SK-N-SH (cell line): ENCODE measurements at regions not wholly inside any gene's neighbourhood (a gene's known extent, or its start where the extent isn't known, plus 50 kb on each side); places are given as distances from the start of the nearest gene placed in this dataset.

Experiments
- CTCF ChIA-PET: fragments of 300-600, 350-600 bp; formaldehyde crosslinking; extraction: SDS; loops from one replicate; lab custom pipeline; 2021; lab: Yijun Ruan, JAX
- POLR2A ChIA-PET: fragments of 350-600 bp; sonication (Branson Sonifier 250); formaldehyde crosslinking; extraction: SDS; loops from one replicate; lab custom pipeline; 2020; ENCODE audit warnings: antibody characterized with exemption, inconsistent platforms; lab: Yijun Ruan, JAX
- DNase-seq: peaks from one replicate; pipeline ENCODE4 v3.0.0; 2012
- H2AFZ ChIP-seq: fragments of 200-600 bp; sonication (generic); 2 replicates; pipeline ENCODE4 v1.8.1; 2016; ENCODE audit warnings: antibody characterized with exemption, mild to moderate bottlenecking, low read depth
- H3F3A ChIP-seq: fragments of 200-600 bp; sonication (generic); replicated peaks from 2 replicates; pipeline ENCODE3; 2016; ENCODE audit warnings: antibody characterized with exemption, mild to moderate bottlenecking; ENCODE audit not compliant: insufficient read depth
- H3K27ac ChIP-seq, 2 experiments: fragments of 200-500 bp in 1 of 2; fragments of 200-600 bp in 1 of 2; sonication (Bioruptor generic) in 1 of 2; sonication (generic), shearing (Covaris generic) in 1 of 2; 2 replicates each; pipeline versions ENCODE4 v1.5.1 to v1.6.1; 2014 to 2016; ENCODE audit warnings: low read depth in 2 of 2, inconsistent platforms in 1 of 2, low read length in 1 of 2, mild to moderate bottlenecking in 1 of 2, mixed read lengths in 1 of 2
- H3K27me3 ChIP-seq: fragments of 200-600 bp; sonication (generic), shearing (Covaris generic); 2 replicates; pipeline ENCODE4 v1.6.1; 2016; ENCODE audit warnings: mixed run types; ENCODE audit not compliant: insufficient read depth
- H3K36me3 ChIP-seq, 2 experiments: fragments of 200-500 bp in 1 of 2; fragments of 200-600 bp in 1 of 2; sonication (Bioruptor generic) in 1 of 2; sonication (generic) in 1 of 2; replicated peaks in 1 of 2; 2 replicates each; pipeline versions ENCODE3 to v1.5.1; 2014 to 2016; ENCODE audit warnings: low read length in 1 of 2, mild to moderate bottlenecking in 1 of 2; ENCODE audit not compliant: insufficient read depth in 2 of 2, control insufficient read depth in 1 of 2
- H3K4me1 ChIP-seq, 2 experiments: fragments of 200-500 bp in 1 of 2; fragments of 200-600 bp in 1 of 2; sonication (Bioruptor generic) in 1 of 2; sonication (generic), shearing (Covaris generic) in 1 of 2; 2 replicates each; pipeline versions ENCODE4 v1.5.1 to v1.6.1; 2014 to 2016; ENCODE audit warnings: low read depth in 1 of 2, low read length in 1 of 2, mixed run types in 1 of 2; ENCODE audit not compliant: insufficient read depth in 2 of 2, control insufficient read depth in 1 of 2
- H3K4me2 ChIP-seq: fragments of 200-600 bp; sonication (generic), shearing (Covaris generic); 2 replicates; pipeline ENCODE4 v1.6.1; 2017; ENCODE audit warnings: mixed run types
- H3K4me3 ChIP-seq, 2 experiments: fragments of 200-500 bp in 1 of 2; fragments of 200-600 bp in 1 of 2; sonication (Bioruptor generic) in 1 of 2; sonication (generic), shearing (Covaris generic) in 1 of 2; 2 replicates each; pipeline versions ENCODE4 v1.5.1 to v1.8.1; 2014 to 2016; ENCODE audit warnings: low read depth in 2 of 2, inconsistent platforms in 1 of 2, low read length in 1 of 2, mild to moderate bottlenecking in 1 of 2, mixed read lengths in 1 of 2, moderate library complexity in 1 of 2
- H3K79me2 ChIP-seq: fragments of 200-600 bp; sonication (generic); 2 replicates; pipeline ENCODE4 v1.8.1; 2017; ENCODE audit warnings: mild to moderate bottlenecking; ENCODE audit not compliant: insufficient read depth
- H3K9ac ChIP-seq: fragments of 200-600 bp; sonication (generic); 2 replicates; pipeline ENCODE4 v1.6.1; 2017; ENCODE audit warnings: mixed run types
- H3K9me2 ChIP-seq: fragments of 200-600 bp; sonication (generic); 2 replicates; pipeline ENCODE4 v1.6.1; 2017; ENCODE audit warnings: mixed run types
- H3K9me3 ChIP-seq: fragments of 200-600 bp; sonication (generic); 2 replicates; pipeline ENCODE4 v1.6.1; 2017; ENCODE audit warnings: mixed run types, mild to moderate bottlenecking, moderate library complexity
- H4K20me1 ChIP-seq: fragments of 200-600 bp; sonication (generic); 2 replicates; pipeline ENCODE4 v1.6.1; 2017; ENCODE audit warnings: mild to moderate bottlenecking, mixed run types; ENCODE audit not compliant: insufficient read depth
- CHD2 ChIP-seq: fragments of 150-350 bp; IDR thresholded peaks from 2 replicates; pipeline ENCODE4 v1.6.1; 2018; ENCODE audit warnings: low read length; ENCODE audit not compliant: partially characterized antibody
- ELF1 ChIP-seq: IDR thresholded peaks from 2 replicates; pipeline ENCODE4 v1.4.0; 2012
- EP300 ChIP-seq, 2 experiments: IDR thresholded peaks; 2 replicates each; pipeline versions ENCODE4 v1.4.0 to v1.6.1; 2012; ENCODE audit warnings: borderline replicate concordance in 1 of 2, low read depth in 1 of 2, low read length in 1 of 2
- FOSL2 ChIP-seq: IDR thresholded peaks from 2 replicates; pipeline ENCODE4 v1.4.0; 2012; ENCODE audit warnings: low read depth, mild to moderate bottlenecking, moderate library complexity, borderline replicate concordance
- FOXJ3 ChIP-seq: sonication (generic); formaldehyde crosslinking; IDR thresholded peaks from 2 replicates; pipeline ENCODE4 v1.5.1; 2020; ENCODE audit warnings: mild to moderate bottlenecking, missing genetic modification reagents
- FOXM1 ChIP-seq: IDR thresholded peaks from 2 replicates; pipeline ENCODE4 v1.4.0; 2012; ENCODE audit warnings: low read depth, mild to moderate bottlenecking
- GABPA ChIP-seq: IDR thresholded peaks from 2 replicates; pipeline ENCODE4 v1.4.0; 2012; ENCODE audit warnings: low read depth, mild to moderate bottlenecking
- GATA2 ChIP-seq: sonication (generic); formaldehyde crosslinking; IDR thresholded peaks from 2 replicates; pipeline ENCODE4 v1.5.0; 2020; ENCODE audit warnings: mild to moderate bottlenecking, missing genetic modification reagents
- MXI1 ChIP-seq: IDR thresholded peaks from 2 replicates; pipeline ENCODE4 v1.6.1; 2012; ENCODE audit warnings: mild to moderate bottlenecking, low read depth, low read length, improper control_type of control experiment
- NRF1 ChIP-seq: IDR thresholded peaks from 2 replicates; pipeline ENCODE4 v1.6.1; 2012; ENCODE audit warnings: low read depth, mild to moderate bottlenecking, low read length
- PBX3 ChIP-seq: IDR thresholded peaks from 2 replicates; pipeline ENCODE4; 2012
- RFX5 ChIP-seq: IDR thresholded peaks from 2 replicates; pipeline ENCODE4 v1.6.1; 2012; ENCODE audit warnings: mild to moderate bottlenecking, improper control_type of control experiment, low read length
- SMC3 ChIP-seq: IDR thresholded peaks from 2 replicates; pipeline ENCODE4 v1.6.1; 2012; ENCODE audit warnings: low read depth, low read length, improper control_type of control experiment
- TCF12 ChIP-seq: IDR thresholded peaks from 2 replicates; pipeline ENCODE4 v1.4.0; 2012
- TEAD4 ChIP-seq: IDR thresholded peaks from 2 replicates; pipeline ENCODE4 v1.4.0; 2012; ENCODE audit warnings: mild to moderate bottlenecking, borderline replicate concordance; ENCODE audit not compliant: insufficient read depth
- USF1 ChIP-seq: IDR thresholded peaks from 2 replicates; pipeline ENCODE4 v1.4.0; 2012; ENCODE audit warnings: low read depth, borderline replicate concordance
- USF2 ChIP-seq: fragments of 150-350 bp; IDR thresholded peaks from 2 replicates; pipeline ENCODE4 v1.6.1; 2017; ENCODE audit warnings: antibody characterized with exemption, low read length, low read depth, borderline replicate concordance
- YY1 ChIP-seq: IDR thresholded peaks from 2 replicates; pipeline ENCODE4 v1.4.0; 2012; ENCODE audit warnings: low read depth, mild to moderate bottlenecking
- WGBS: methylation state at CpG from one replicate; pipeline ENCODE4 v1.1.6; 2017; ENCODE audit warnings: low lambda C conversion rate; 5-methylcytosine and 5-hydroxymethylcytosine counted together
- TF ChIP-seq, protein P1 (sequence below): fragments of 150-350 bp; IDR thresholded peaks from 2 replicates; pipeline ENCODE4 v1.6.1; 2016; ENCODE audit warnings: mild to moderate bottlenecking, low read depth, low read length

GRCh38 chr9:107647611-107648010 lies 158.0 kb upstream of the KLF4 start:
- peaks cover 50% of the 10 kb centered on the region for H3K27me3 ChIP-seq
- WGBS: 17% methylated on average over 3 of the region's 5 CpGs
- no peaks in the 10 kb centered on the region for H3K36me3 ChIP-seq
- no peaks in the 10 kb centered on the region for H3K9me3 ChIP-seq
- H3K9ac ChIP-seq: no peak overlapping the region
- CTCF ChIA-PET: no interaction called here
- no peaks in the 10 kb centered on the region for H3F3A ChIP-seq
- H2AFZ ChIP-seq: no peak overlapping the region
- no peaks in the 10 kb centered on the region for H4K20me1 ChIP-seq
- no peak overlapping the region for H3K4me3 ChIP-seq
- H3K9me2 ChIP-seq: no peaks in the 10 kb centered on the region
- DNase-seq: no peak
- TF ChIP-seq RFX5: no peak
- no peak for TF ChIP-seq TCF12
- TF ChIP-seq FOXJ3 (CRISPR knock-in tag): no peak
- no peak for TF ChIP-seq ELF1
- TF ChIP-seq FOXM1: no peak
- TF ChIP-seq GABPA: no peak
- no peak for TF ChIP-seq CHD2
- TF ChIP-seq, protein P1, sequence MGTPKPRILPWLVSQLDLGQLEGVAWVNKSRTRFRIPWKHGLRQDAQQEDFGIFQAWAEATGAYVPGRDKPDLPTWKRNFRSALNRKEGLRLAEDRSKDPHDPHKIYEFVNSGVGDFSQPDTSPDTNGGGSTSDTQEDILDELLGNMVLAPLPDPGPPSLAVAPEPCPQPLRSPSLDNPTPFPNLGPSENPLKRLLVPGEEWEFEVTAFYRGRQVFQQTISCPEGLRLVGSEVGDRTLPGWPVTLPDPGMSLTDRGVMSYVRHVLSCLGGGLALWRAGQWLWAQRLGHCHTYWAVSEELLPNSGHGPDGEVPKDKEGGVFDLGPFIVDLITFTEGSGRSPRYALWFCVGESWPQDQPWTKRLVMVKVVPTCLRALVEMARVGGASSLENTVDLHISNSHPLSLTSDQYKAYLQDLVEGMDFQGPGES: no peak
- TF ChIP-seq USF2: no peak
- no peak for TF ChIP-seq USF1
- TF ChIP-seq SMC3: no peak
- no peak for TF ChIP-seq NRF1
- TF ChIP-seq PBX3: no peak
- no peak for TF ChIP-seq EP300 (IDR thresholded peaks at IDR 0.05; ENCODE audit: borderline replicate concordance in 1 of 2, low read depth in 1 of 2, low read length in 1 of 2)
- no peak for TF ChIP-seq FOSL2
- TF ChIP-seq YY1: no peak
- no peak for TF ChIP-seq GATA2
- no peak for TF ChIP-seq MXI1
- TF ChIP-seq TEAD4: no peak
- POLR2A ChIA-PET: no interaction called here
- H3K4me2 ChIP-seq: no peak overlapping the region
- no peaks in the 10 kb centered on the region for H3K79me2 ChIP-seq
- H3K27ac ChIP-seq: no peak overlapping the region
- no peaks in the 10 kb centered on the region for H3K4me1 ChIP-seq
